NCI-H1436 treated with DMSO at 0.1 percent for 48 hours (cell line): ENCODE measurements at regions not wholly inside any gene's neighbourhood (a gene's known extent, or its start where the extent isn't known, plus 50 kb on each side); places are given as distances from the start of the nearest gene placed in this dataset.
A peak's percentile ranks its signal among the peaks of the same experiment; 100 is the strongest.

Experiments used
- DNase-seq: peaks from one replicate; lab custom pipeline; 2025; lab: John Stamatoyannopoulos, UW

- DNase-seq: no peak
These were observed 269.7 kb upstream of the SOX2 start for GRCh38 chr3:181442066-181442465.

- no peak for DNase-seq
These were observed 278.7 kb upstream of the SOX2 start for GRCh38 chr3:181432992-181433391.

- no peak for DNase-seq
These were observed 280.0 kb upstream of the SOX2 start for GRCh38 chr3:181431748-181432147.

GRCh38 chr3:181425074-181425473, 286.7 kb upstream of the SOX2 start:
- no peak for DNase-seq

GRCh38 chr3:181418233-181418632, 293.5 kb upstream of the SOX2 start:
- DNase-seq: no peak

GRCh38 chr3:181417748-181418147, 294.0 kb upstream of the SOX2 start:
- DNase-seq: no peak

- DNase-seq: no peak
These were observed 300.9 kb upstream of the SOX2 start for GRCh38 chr3:181410870-181411269.

- no peak for DNase-seq
These were observed 307.7 kb upstream of the SOX2 start for GRCh38 chr3:181403876-181404660.

- DNase-seq: no peak
These were observed 309.4 kb upstream of the SOX2 start for GRCh38 chr3:181402347-181402746.

- DNase-seq: no peak
These were observed 326.8 kb upstream of the SOX2 start for GRCh38 chr3:181384970-181385369.

GRCh38 chr3:181383760-181384159, 328.0 kb upstream of the SOX2 start:
- DNase-seq: peak; percentile 72

- DNase-seq: no peak
These were observed 328.5 kb upstream of the SOX2 start for GRCh38 chr3:181383201-181383600.

- no peak for DNase-seq
These were observed 329.1 kb upstream of the SOX2 start for GRCh38 chr3:181382656-181383055.

- no peak for DNase-seq
These were observed 332.4 kb upstream of the SOX2 start for GRCh38 chr3:181379278-181379677.

GRCh38 chr3:181369637-181370036, 342.1 kb upstream of the SOX2 start:
- no peak for DNase-seq

GRCh38 chr3:181363231-181363630, 348.5 kb upstream of the SOX2 start:
- DNase-seq: no peak

GRCh38 chr3:181362378-181362777, 349.3 kb upstream of the SOX2 start:
- DNase-seq: no peak

GRCh38 chr3:181358562-181358961, 353.2 kb upstream of the SOX2 start:
- DNase-seq: no peak

GRCh38 chr3:181358060-181358459, 353.7 kb upstream of the SOX2 start:
- no peak for DNase-seq

- DNase-seq: no peak
These were observed 357.6 kb upstream of the SOX2 start for GRCh38 chr3:181354140-181354539.

- no peak for DNase-seq
These were observed 354.8 kb upstream of the DNAJC19 start for GRCh38 chr3:181344331-181344730.

- DNase-seq: no peak
These were observed 347.1 kb upstream of the DNAJC19 start for GRCh38 chr3:181336597-181336996.

- DNase-seq: no peak
These were observed 343.9 kb upstream of the DNAJC19 start for GRCh38 chr3:181333394-181333793.
